HG03342 (cell line): ENCODE measurements at regions not wholly inside any gene's neighbourhood (a gene's known extent, or its start where the extent isn't known, plus 50 kb on each side); places are given as distances from the start of the nearest gene placed in this dataset.
"Not testable (repeated sequence)": the region's sequence is repeated elsewhere in the genome, so short reads cannot be mapped to it uniquely, and the experiment has no call there.

Experiments
- ATAC-seq: cut with Tn5 transposase; IDR thresholded peaks from one replicate; pipeline ENCODE4 v1.9.1; 2021; ENCODE audit warnings: mild to moderate bottlenecking, moderate library complexity; ENCODE audit not compliant: unreplicated experiment

GRCh38 chr10:127610816-127611215, 61.7 kb downstream of the NPS start:
- ATAC-seq: no peak

- no peak for ATAC-seq
Measured at GRCh38 chr10:127614484-127615017, 65.4 kb downstream of the NPS start.

GRCh38 chr10:127618797-127619196, 69.7 kb downstream of the NPS start:
- no peak for ATAC-seq

GRCh38 chr10:127619546-127620325, 70.6 kb downstream of the NPS start:
- ATAC-seq: no peak

- ATAC-seq: no peak
Measured at GRCh38 chr10:127635882-127636281, 86.8 kb downstream of the NPS start.

GRCh38 chr10:127648885-127649284, 88.1 kb upstream of the FOXI2 start:
- no peak for ATAC-seq

- no peak for ATAC-seq
Measured at GRCh38 chr10:127649642-127650041, 87.3 kb upstream of the FOXI2 start.

GRCh38 chr10:127657056-127657455, 79.9 kb upstream of the FOXI2 start:
- no peak for ATAC-seq

- ATAC-seq: not testable (repeated sequence)
Measured at GRCh38 chr10:127676430-127676829, 60.6 kb upstream of the FOXI2 start.

- no peak for ATAC-seq
Measured at GRCh38 chr10:127678091-127678490, 58.9 kb upstream of the FOXI2 start.

- ATAC-seq: peak; percentile 50
Measured at GRCh38 chr10:127679642-127680255, 57.2 kb upstream of the FOXI2 start.
